Bronchial epithelial cell (primary cell): ENCODE measurements at regions not wholly inside any gene's neighbourhood (a gene's known extent, or its start where the extent isn't known, plus 50 kb on each side); places are given as distances from the start of the nearest gene placed in this dataset.

ENCODE experiments used
- DNase-seq: peaks from one replicate; pipeline ENCODE4 v3.0.0-alpha.2; 2010; ENCODE audit warnings: low read depth
- FAIRE-seq: peaks from 2 replicates; lab custom pipeline; 2011; peaks lifted over from hg19 to GRCh38; lab: Jason Lieb, UNC
- H3K27me3 ChIP-seq: 2 replicates; pipeline ENCODE4 v1.5.1; 2011; ENCODE audit warnings: low read length; ENCODE audit not compliant: control insufficient read depth, insufficient read depth
- H3K36me3 ChIP-seq: 2 replicates; pipeline ENCODE4 v1.5.1; 2011; ENCODE audit warnings: low read length; ENCODE audit not compliant: control insufficient read depth, insufficient read depth
- H3K4me3 ChIP-seq: 2 replicates; pipeline ENCODE4 v1.5.1; 2011; ENCODE audit warnings: mild to moderate bottlenecking, low read depth, low read length, control low read depth
- CTCF ChIP-seq: IDR thresholded peaks from 2 replicates; pipeline ENCODE4 v1.5.1; 2011; ENCODE audit warnings: mild to moderate bottlenecking, moderate library complexity, low read length, control low read depth, inconsistent platforms; ENCODE audit not compliant: insufficient read depth, severe bottlenecking

- TF ChIP-seq CTCF, result no peak
- H3K36me3 ChIP-seq, result no peaks in the 10 kb centered on the region
- no peaks in the 10 kb centered on the region for H3K27me3 ChIP-seq
- H3K4me3 ChIP-seq, result no peak overlapping the region
- FAIRE-seq (no peak), DNase-seq (no peak)
Observed at GRCh38 chr11:44452827-44453572, 112.5 kb upstream of the CD82 start.

GRCh38 chr11:44453871-44454270 lies 111.6 kb upstream of the CD82 start:
- no peak for TF ChIP-seq CTCF
- no peaks in the 10 kb centered on the region for H3K27me3 ChIP-seq
- H3K4me3 ChIP-seq, result no peak overlapping the region
- no peaks in the 10 kb centered on the region for H3K36me3 ChIP-seq
- FAIRE-seq (no peak), DNase-seq (no peak)

GRCh38 chr11:44454666-44455065 lies 110.8 kb upstream of the CD82 start:
- no peaks in the 10 kb centered on the region for H3K27me3 ChIP-seq
- DNase-seq, result no peak
- TF ChIP-seq CTCF, result no peak

GRCh38 chr11:44456544-44457300 lies 108.7 kb upstream of the CD82 start:
- Histone ChIP-seq H3K4me3 (no peak overlapping the region), H3K36me3 (no peaks in the 10 kb centered on the region), H3K27me3 (no peaks in the 10 kb centered on the region)
- peak; percentile 10 for DNase-seq
- FAIRE-seq, result no peak
- TF ChIP-seq CTCF, result peak; percentile 64

More at GRCh38 chr11:44454666-44455065, 110.8 kb upstream of the CD82 start:
- FAIRE-seq, result no peak
- Histone ChIP-seq H3K36me3 (no peaks in the 10 kb centered on the region), H3K4me3 (no peak overlapping the region)

GRCh38 chr11:44457862-44458261 lies 107.6 kb upstream of the CD82 start:
- FAIRE-seq, result no peak
- TF ChIP-seq CTCF, result no peak
- no peaks in the 10 kb centered on the region for H3K36me3 ChIP-seq
- no peak overlapping the region for H3K4me3 ChIP-seq
- no peaks in the 10 kb centered on the region for H3K27me3 ChIP-seq
- DNase-seq, result no peak
